ENCODE measurements at regions not wholly inside any gene's neighbourhood (a gene's known extent, or its start where the extent isn't known, plus 50 kb on each side); places are given as distances from the start of the nearest gene placed in this dataset.

GRCh38 chr2:6683516-6683915 lies 182.2 kb downstream of the CMPK2 start:
- Histone ChIP-seq H3K9me3 (ENCODE audit: control insufficient read depth, insufficient read depth, low read depth, low read length) (peaks cover 7% of the 10 kb centered on the region; the same call in 1 of the 2 replicates), H3K4me3 (ENCODE audit: low read depth, low read length) (no peak overlapping the region), H3K36me3 (ENCODE audit: control insufficient read depth, insufficient read depth, low read length) (no peaks in the 10 kb centered on the region)

GRCh38 chr2:6685447-6685846 lies 180.3 kb downstream of the CMPK2 start:
- Histone ChIP-seq H3K4me1 (ENCODE audit: control insufficient read depth, insufficient read depth, low read length) (peaks cover 10% of the 10 kb centered on the region), H3K9me3 (ENCODE audit: control insufficient read depth, insufficient read depth, low read depth, low read length) (peaks cover 7% of the 10 kb centered on the region; the same call in 1 of the 2 replicates), H3K27me3 (ENCODE audit: control insufficient read depth, insufficient read depth, low read length) (no peaks in the 10 kb centered on the region), H3K9ac (ENCODE audit: low read length) (no peak overlapping the region), H3K27ac (ENCODE audit: low read depth, low read length) (no peak overlapping the region), H3K36me3 (ENCODE audit: control insufficient read depth, insufficient read depth, low read length) (no peaks in the 10 kb centered on the region), H3K4me3 (ENCODE audit: low read depth, low read length) (no peak overlapping the region)

More at GRCh38 chr2:6683516-6683915, 182.2 kb downstream of the CMPK2 start:
- Histone ChIP-seq H3K4me1 (ENCODE audit: control insufficient read depth, insufficient read depth, low read length) (peaks cover 25% of the 10 kb centered on the region), H3K9ac (ENCODE audit: low read length) (no peak overlapping the region), H3K27me3 (ENCODE audit: control insufficient read depth, insufficient read depth, low read length) (no peaks in the 10 kb centered on the region), H3K27ac (ENCODE audit: low read depth, low read length) (no peak overlapping the region)

- Histone ChIP-seq H3K9ac (ENCODE audit: low read length) (no peak overlapping the region), H3K27me3 (ENCODE audit: control insufficient read depth, insufficient read depth, low read length) (no peaks in the 10 kb centered on the region), H3K36me3 (ENCODE audit: control insufficient read depth, insufficient read depth, low read length) (no peaks in the 10 kb centered on the region), H3K4me1 (ENCODE audit: control insufficient read depth, insufficient read depth, low read length) (no peaks in the 10 kb centered on the region), H3K27ac (ENCODE audit: low read depth, low read length) (no peak overlapping the region), H3K4me3 (ENCODE audit: low read depth, low read length) (no peak overlapping the region), H3K9me3 (ENCODE audit: control insufficient read depth, insufficient read depth, low read depth, low read length) (no peaks in the 10 kb centered on the region)
These were observed 173.7 kb downstream of the CMPK2 start for GRCh38 chr2:6692056-6692455.

GRCh38 chr2:6692819-6693218 lies 172.9 kb downstream of the CMPK2 start:
- Histone ChIP-seq H3K36me3 (ENCODE audit: control insufficient read depth, insufficient read depth, low read length) (no peaks in the 10 kb centered on the region), H3K27ac (ENCODE audit: low read depth, low read length) (no peak overlapping the region), H3K4me1 (ENCODE audit: control insufficient read depth, insufficient read depth, low read length) (no peaks in the 10 kb centered on the region), H3K27me3 (ENCODE audit: control insufficient read depth, insufficient read depth, low read length) (no peaks in the 10 kb centered on the region), H3K9me3 (ENCODE audit: control insufficient read depth, insufficient read depth, low read depth, low read length) (no peaks in the 10 kb centered on the region), H3K4me3 (ENCODE audit: low read depth, low read length) (no peak overlapping the region), H3K9ac (ENCODE audit: low read length) (no peak overlapping the region)

- no peaks in the 10 kb centered on the region for H3K4me1 ChIP-seq (ENCODE audit: control insufficient read depth, insufficient read depth, low read length)
- no peaks in the 10 kb centered on the region for H3K27me3 ChIP-seq (ENCODE audit: control insufficient read depth, insufficient read depth, low read length)
- H3K9me3 ChIP-seq (ENCODE audit: control insufficient read depth, insufficient read depth, low read depth, low read length): no peaks in the 10 kb centered on the region
- H3K9ac ChIP-seq (ENCODE audit: low read length): no peak overlapping the region
- no peaks in the 10 kb centered on the region for H3K36me3 ChIP-seq (ENCODE audit: control insufficient read depth, insufficient read depth, low read length)
- no peak overlapping the region for H3K4me3 ChIP-seq (ENCODE audit: low read depth, low read length)
- no peak overlapping the region for H3K27ac ChIP-seq (ENCODE audit: low read depth, low read length)
These were observed 171.2 kb downstream of the CMPK2 start for GRCh38 chr2:6694555-6694954.

GRCh38 chr2:6700335-6700734 lies 165.4 kb downstream of the CMPK2 start:
- Histone ChIP-seq H3K27me3 (ENCODE audit: control insufficient read depth, insufficient read depth, low read length) (no peaks in the 10 kb centered on the region), H3K27ac (ENCODE audit: low read depth, low read length) (no peak overlapping the region), H3K4me1 (ENCODE audit: control insufficient read depth, insufficient read depth, low read length) (no peaks in the 10 kb centered on the region), H3K9me3 (ENCODE audit: control insufficient read depth, insufficient read depth, low read depth, low read length) (peaks cover 4% of the 10 kb centered on the region; the same call in 1 of the 2 replicates), H3K9ac (ENCODE audit: low read length) (no peak overlapping the region), H3K36me3 (ENCODE audit: control insufficient read depth, insufficient read depth, low read length) (no peaks in the 10 kb centered on the region), H3K4me3 (ENCODE audit: low read depth, low read length) (no peak overlapping the region)

GRCh38 chr2:6704077-6704476 lies 161.6 kb downstream of the CMPK2 start:
- H3K9me3 ChIP-seq (ENCODE audit: control insufficient read depth, insufficient read depth, low read depth, low read length): peaks cover 4% of the 10 kb centered on the region; the same call in 1 of the 2 replicates
- H3K27ac ChIP-seq (ENCODE audit: low read depth, low read length): no peak overlapping the region
- no peaks in the 10 kb centered on the region for H3K36me3 ChIP-seq (ENCODE audit: control insufficient read depth, insufficient read depth, low read length)
- H3K4me1 ChIP-seq (ENCODE audit: control insufficient read depth, insufficient read depth, low read length): no peaks in the 10 kb centered on the region
- H3K9ac ChIP-seq (ENCODE audit: low read length): no peak overlapping the region
- no peaks in the 10 kb centered on the region for H3K27me3 ChIP-seq (ENCODE audit: control insufficient read depth, insufficient read depth, low read length)
- no peak overlapping the region for H3K4me3 ChIP-seq (ENCODE audit: low read depth, low read length)

GRCh38 chr2:6721395-6721794 lies 144.3 kb downstream of the CMPK2 start:
- Histone ChIP-seq H3K4me1 (ENCODE audit: control insufficient read depth, insufficient read depth, low read length) (no peaks in the 10 kb centered on the region), H3K27ac (ENCODE audit: low read depth, low read length) (no peak overlapping the region), H3K9ac (ENCODE audit: low read length) (no peak overlapping the region), H3K27me3 (ENCODE audit: control insufficient read depth, insufficient read depth, low read length) (no peaks in the 10 kb centered on the region), H3K36me3 (ENCODE audit: control insufficient read depth, insufficient read depth, low read length) (no peaks in the 10 kb centered on the region), H3K9me3 (ENCODE audit: control insufficient read depth, insufficient read depth, low read depth, low read length) (no peaks in the 10 kb centered on the region), H3K4me3 (ENCODE audit: low read depth, low read length) (no peak overlapping the region)

GRCh38 chr2:6722574-6722973 lies 143.1 kb downstream of the CMPK2 start:
- no peaks in the 10 kb centered on the region for H3K4me1 ChIP-seq (ENCODE audit: control insufficient read depth, insufficient read depth, low read length)
- H3K9ac ChIP-seq (ENCODE audit: low read length): no peak overlapping the region
- H3K36me3 ChIP-seq (ENCODE audit: control insufficient read depth, insufficient read depth, low read length): no peaks in the 10 kb centered on the region
- H3K27ac ChIP-seq (ENCODE audit: low read depth, low read length): no peak overlapping the region
- H3K27me3 ChIP-seq (ENCODE audit: control insufficient read depth, insufficient read depth, low read length): no peaks in the 10 kb centered on the region
- no peak overlapping the region for H3K4me3 ChIP-seq (ENCODE audit: low read depth, low read length)
- H3K9me3 ChIP-seq (ENCODE audit: control insufficient read depth, insufficient read depth, low read depth, low read length): no peaks in the 10 kb centered on the region

- H3K9me3 ChIP-seq (ENCODE audit: control insufficient read depth, insufficient read depth, low read depth, low read length): no peaks in the 10 kb centered on the region
- H3K36me3 ChIP-seq (ENCODE audit: control insufficient read depth, insufficient read depth, low read length): no peaks in the 10 kb centered on the region
- no peaks in the 10 kb centered on the region for H3K4me1 ChIP-seq (ENCODE audit: control insufficient read depth, insufficient read depth, low read length)
- H3K4me3 ChIP-seq (ENCODE audit: low read depth, low read length): no peak overlapping the region
- no peaks in the 10 kb centered on the region for H3K27me3 ChIP-seq (ENCODE audit: control insufficient read depth, insufficient read depth, low read length)
- H3K9ac ChIP-seq (ENCODE audit: low read length): no peak overlapping the region
- H3K27ac ChIP-seq (ENCODE audit: low read depth, low read length): no peak overlapping the region
These were observed 141.7 kb downstream of the CMPK2 start for GRCh38 chr2:6723865-6724604.

- Histone ChIP-seq H3K27ac (ENCODE audit: low read depth, low read length) (no peak overlapping the region), H3K4me3 (ENCODE audit: low read depth, low read length) (no peak overlapping the region), H3K9ac (ENCODE audit: low read length) (no peak overlapping the region), H3K4me1 (ENCODE audit: control insufficient read depth, insufficient read depth, low read length) (no peaks in the 10 kb centered on the region), H3K9me3 (ENCODE audit: control insufficient read depth, insufficient read depth, low read depth, low read length) (no peaks in the 10 kb centered on the region), H3K36me3 (ENCODE audit: control insufficient read depth, insufficient read depth, low read length) (no peaks in the 10 kb centered on the region), H3K27me3 (ENCODE audit: control insufficient read depth, insufficient read depth, low read length) (no peaks in the 10 kb centered on the region)
These were observed 141.0 kb downstream of the CMPK2 start for GRCh38 chr2:6724605-6725140.
